GM19099 (cell line): ENCODE measurements at regions not wholly inside any gene's neighbourhood (a gene's known extent, or its start where the extent isn't known, plus 50 kb on each side); places are given as distances from the start of the nearest gene placed in this dataset.

Experiments
- POLR2A ChIP-seq: IDR thresholded peaks from 3 replicates; pipeline ENCODE4 v1.6.1; 2011; ENCODE audit warnings: low read depth; ENCODE audit not compliant: insufficient read length; ENCODE audit errors: extremely low read depth

- no peak for TF ChIP-seq POLR2A
Measured at GRCh38 chr10:107487284-107487683, 322.8 kb upstream of the SORCS1 start.

GRCh38 chr10:107485019-107485418, 320.5 kb upstream of the SORCS1 start:
- no peak for TF ChIP-seq POLR2A

GRCh38 chr10:107481881-107482280, 317.4 kb upstream of the SORCS1 start:
- no peak for TF ChIP-seq POLR2A

- no peak for TF ChIP-seq POLR2A
Measured at GRCh38 chr10:107481224-107481623, 316.7 kb upstream of the SORCS1 start.

- no peak for TF ChIP-seq POLR2A
Measured at GRCh38 chr10:107480781-107481180, 316.3 kb upstream of the SORCS1 start.

- no peak for TF ChIP-seq POLR2A
Measured at GRCh38 chr10:107477266-107477665, 312.8 kb upstream of the SORCS1 start.

GRCh38 chr10:107476408-107476807, 311.9 kb upstream of the SORCS1 start:
- TF ChIP-seq POLR2A: no peak

GRCh38 chr10:107474650-107475049, 310.1 kb upstream of the SORCS1 start:
- no peak for TF ChIP-seq POLR2A

- no peak for TF ChIP-seq POLR2A
Measured at GRCh38 chr10:107473225-107473624, 308.7 kb upstream of the SORCS1 start.

GRCh38 chr10:107471911-107472310, 307.4 kb upstream of the SORCS1 start:
- no peak for TF ChIP-seq POLR2A

GRCh38 chr10:107453561-107453960, 289.1 kb upstream of the SORCS1 start:
- TF ChIP-seq POLR2A: no peak

GRCh38 chr10:107451047-107451446, 286.5 kb upstream of the SORCS1 start:
- no peak for TF ChIP-seq POLR2A

GRCh38 chr10:107450056-107450455, 285.6 kb upstream of the SORCS1 start:
- no peak for TF ChIP-seq POLR2A

- TF ChIP-seq POLR2A: no peak
Measured at GRCh38 chr10:107444443-107444842, 279.9 kb upstream of the SORCS1 start.

GRCh38 chr10:107443813-107444212, 279.3 kb upstream of the SORCS1 start:
- no peak for TF ChIP-seq POLR2A

GRCh38 chr10:107443326-107443725, 278.8 kb upstream of the SORCS1 start:
- no peak for TF ChIP-seq POLR2A

GRCh38 chr10:107442035-107442505, 277.6 kb upstream of the SORCS1 start:
- TF ChIP-seq POLR2A: no peak
